T-helper 2 cell treated with Interferon-gamma antibody and Interleukin-4, amounts not matched to agents 100 ng/mL and 5 ng/mL, for 36 hours (primary cell): ENCODE measurements at regions not wholly inside any gene's neighbourhood (a gene's known extent, or its start where the extent isn't known, plus 50 kb on each side); places are given as distances from the start of the nearest gene placed in this dataset.
"Not testable (repeated sequence)": the region's sequence is repeated elsewhere in the genome, so short reads cannot be mapped to it uniquely, and the experiment has no call there.

Experiments
- intact Hi-C: fragments of 100-400 bp; cut with micrococcal nuclease; formaldehyde crosslinking; loops from one replicate; pipeline ENCODE4 v1.15.1; 2023

GRCh38 chrX:122641826-122642225 is 542.3 kb upstream of the GRIA3 start:
- intact Hi-C loops: no loop called here

- intact Hi-C loops: not testable (repeated sequence)
Measured at GRCh38 chrX:122655256-122655655, 528.8 kb upstream of the GRIA3 start.

- intact Hi-C loops: no loop called here
Measured at GRCh38 chrX:122666601-122667000, 517.5 kb upstream of the GRIA3 start.

- intact Hi-C loops: no loop called here
Measured at GRCh38 chrX:122667667-122668066, 516.4 kb upstream of the GRIA3 start.

GRCh38 chrX:122703762-122704161 is 480.3 kb upstream of the GRIA3 start:
- intact Hi-C loops: no loop called here

GRCh38 chrX:122739770-122740169 is 444.3 kb upstream of the GRIA3 start:
- intact Hi-C loops: no loop called here

GRCh38 chrX:122770581-122770980 is 413.5 kb upstream of the GRIA3 start:
- intact Hi-C loops: no loop called here

- intact Hi-C loops: no loop called here
Measured at GRCh38 chrX:122771933-122772332, 412.1 kb upstream of the GRIA3 start.

- intact Hi-C loops: no loop called here
Measured at GRCh38 chrX:122777766-122778165, 406.3 kb upstream of the GRIA3 start.

GRCh38 chrX:122783918-122784317 is 400.2 kb upstream of the GRIA3 start:
- intact Hi-C loops: no loop called here

- intact Hi-C loops: no loop called here
Measured at GRCh38 chrX:122787231-122787630, 396.8 kb upstream of the GRIA3 start.

GRCh38 chrX:122788216-122788615 is 395.9 kb upstream of the GRIA3 start:
- intact Hi-C loops: no loop called here

- intact Hi-C loops: no loop called here
Measured at GRCh38 chrX:122790376-122791095, 393.5 kb upstream of the GRIA3 start.

GRCh38 chrX:122813876-122814275 is 370.2 kb upstream of the GRIA3 start:
- intact Hi-C loops: no loop called here

- intact Hi-C loops: no loop called here
Measured at GRCh38 chrX:122816288-122816687, 367.8 kb upstream of the GRIA3 start.

- intact Hi-C loops: no loop called here
Measured at GRCh38 chrX:122817321-122817955, 366.6 kb upstream of the GRIA3 start.

- intact Hi-C loops: no loop called here
Measured at GRCh38 chrX:122818068-122818467, 366.0 kb upstream of the GRIA3 start.

- intact Hi-C loops: no loop called here
Measured at GRCh38 chrX:122833230-122833629, 350.8 kb upstream of the GRIA3 start.

- intact Hi-C loops: no loop called here
Measured at GRCh38 chrX:122835886-122836285, 348.2 kb upstream of the GRIA3 start.

GRCh38 chrX:122850326-122850725 is 333.8 kb upstream of the GRIA3 start:
- intact Hi-C loops: no loop called here

- intact Hi-C loops: no loop called here
Measured at GRCh38 chrX:122856205-122856604, 327.9 kb upstream of the GRIA3 start.

GRCh38 chrX:122857734-122858133 is 326.3 kb upstream of the GRIA3 start:
- intact Hi-C loops: no loop called here

GRCh38 chrX:122863067-122863466 is 321.0 kb upstream of the GRIA3 start:
- intact Hi-C loops: no loop called here
